HCT116 (cell line): ENCODE measurements at regions not wholly inside any gene's neighbourhood (a gene's known extent, or its start where the extent isn't known, plus 50 kb on each side); places are given as distances from the start of the nearest gene placed in this dataset.

Experiments
- ATAC-seq: fragments of 200-7000 bp; cut with Tn5 transposase; 2 replicates; pipeline ENCODE4 v1.9.1; 2020; ENCODE audit warnings: mild to moderate bottlenecking, moderate library complexity
- BruUV-seq: library from RNA; stranded (reverse); fragments of 400-500 nt; replicated peaks from 2 replicates; lab custom pipeline; 2021; lab: Mats Ljungman, UMichigan
- CTCF ChIA-PET: fragments of 300-600 bp; sonication (Branson Sonifier 250); formaldehyde crosslinking; loops from one replicate; lab custom pipeline; 2021; ENCODE audit warnings: antibody characterized with exemption; lab: Charles Lee
- POLR2A ChIA-PET: fragments of 300-600, 350-600 bp; sonication (Branson Sonifier 250); formaldehyde crosslinking; loops from one replicate; lab custom pipeline; 2021; ENCODE audit warnings: antibody characterized with exemption; lab: Charles Lee
- RAD21 ChIA-PET, 2 experiments: fragments of 300-600 bp; sonication (Branson Sonifier 250); formaldehyde crosslinking; loops; one replicate each; lab custom pipeline; 2023; ENCODE audit warnings: low total read pairs in 2 of 2; ENCODE audit not compliant: uncharacterized antibody in 2 of 2, unreplicated experiment in 2 of 2, low non-redundant PET in 1 of 2; lab: Charles Lee
- DNase-seq: peaks from one replicate; pipeline ENCODE4 v3.0.0-alpha.2; 2010; ENCODE audit warnings: low read depth, low spot score
- H2AFZ ChIP-seq: fragments of 200-600 bp; shearing (Covaris generic), sonication (generic); 2 replicates; pipeline ENCODE4 v1.6.1; 2017; ENCODE audit warnings: low read depth, mixed run types, mixed read lengths, antibody characterized with exemption, low read length; ENCODE audit not compliant: poor library complexity, severe bottlenecking
- H3K27ac ChIP-seq: 2 replicates; pipeline ENCODE4 v1.5.1; 2012; ENCODE audit warnings: low read depth, low read length
- H3K27me3 ChIP-seq: fragments of 200-600 bp; sonication (generic); 2 replicates; pipeline ENCODE4 v1.6.1; 2016; ENCODE audit warnings: mixed run types, low read length, mixed read lengths; ENCODE audit not compliant: insufficient read depth
- H3K36me3 ChIP-seq, 2 experiments: fragments of 200-500 bp in 1 of 2; fragments of 200-600 bp in 1 of 2; sonication (Bioruptor generic) in 1 of 2; sonication (generic) in 1 of 2; 2 replicates each; pipeline versions ENCODE4 v1.5.1 to v1.6.1; 2014 to 2016; ENCODE audit warnings: low read length in 2 of 2, inconsistent platforms in 1 of 2, mixed read lengths in 1 of 2, mixed run types in 1 of 2; ENCODE audit not compliant: insufficient read depth in 2 of 2, control insufficient read depth in 1 of 2
- H3K4me1 ChIP-seq, 2 experiments: fragments of 200-600 bp in 1 of 2; sonication (generic) in 1 of 2; 2 replicates each; pipeline versions ENCODE4 v1.5.1 to v1.6.1; 2012 to 2017; ENCODE audit warnings: low read length in 2 of 2, inconsistent platforms in 1 of 2, mild to moderate bottlenecking in 1 of 2, mixed read lengths in 1 of 2, mixed run types in 1 of 2, moderate library complexity in 1 of 2; ENCODE audit not compliant: insufficient read depth in 2 of 2, control insufficient read depth in 1 of 2
- H3K4me2 ChIP-seq: fragments of 200-600 bp; sonication (generic); 2 replicates; pipeline ENCODE4 v1.6.1; 2017; ENCODE audit warnings: mixed run types, low read length, mixed read lengths
- H3K4me3 ChIP-seq, 2 experiments: fragments of 200-600 bp in 1 of 2; sonication (generic) in 1 of 2; replicated peaks in 1 of 2; 2 replicates each; pipeline ENCODE4 v1.5.1; 2011 to 2016; ENCODE audit warnings: low read length in 2 of 2, control low read depth in 1 of 2, low read depth in 1 of 2, mild to moderate bottlenecking in 1 of 2, mixed read lengths in 1 of 2, mixed run types in 1 of 2
- H3K79me2 ChIP-seq: fragments of 200-600 bp; sonication (generic); 2 replicates; pipeline ENCODE4 v1.6.1; 2017; ENCODE audit warnings: mild to moderate bottlenecking, mixed run types, low read length, moderate library complexity, mixed read lengths; ENCODE audit not compliant: insufficient read depth
- H3K9ac ChIP-seq: fragments of 200-600 bp; sonication (generic); 2 replicates; pipeline ENCODE4 v1.6.1; 2016; ENCODE audit warnings: low read length, mixed read lengths
- H3K9me2 ChIP-seq: fragments of 200-600 bp; sonication (generic), shearing (Covaris generic); 2 replicates; pipeline ENCODE4 v1.6.1; 2017; ENCODE audit warnings: mixed run types, mild to moderate bottlenecking, moderate library complexity; ENCODE audit not compliant: insufficient read depth
- H3K9me3 ChIP-seq, 2 experiments: fragments of 200-500 bp in 1 of 2; fragments of 200-600 bp in 1 of 2; sonication (Bioruptor generic) in 1 of 2; sonication (generic) in 1 of 2; 2 replicates each; pipeline ENCODE4 v1.6.1; 2014 to 2017; ENCODE audit warnings: low read length in 2 of 2, mixed read lengths in 2 of 2, inconsistent platforms in 1 of 2, low read depth in 1 of 2, mild to moderate bottlenecking in 1 of 2, mixed run types in 1 of 2, moderate library complexity in 1 of 2; ENCODE audit not compliant: control insufficient read depth in 1 of 2, insufficient read depth in 1 of 2
- H4K20me1 ChIP-seq: fragments of 200-600 bp; sonication (generic), shearing (Covaris generic); 2 replicates; pipeline ENCODE4 v1.6.1; 2017; ENCODE audit warnings: mixed run types, mild to moderate bottlenecking, moderate library complexity; ENCODE audit not compliant: insufficient read depth
- CBX3 ChIP-seq: IDR thresholded peaks from 2 replicates; pipeline ENCODE4 v1.6.1; 2012; ENCODE audit warnings: low read depth
- CEBPB ChIP-seq: IDR thresholded peaks from 2 replicates; pipeline ENCODE4 v1.6.1; 2012; ENCODE audit warnings: low read depth
- CTCF ChIP-seq, 3 experiments: fragments of 200-600 bp in 1 of 3; sonication (generic) in 1 of 3; IDR thresholded peaks in 2 of 3; conservative IDR thresholded peaks in 1 of 3; 2 replicates each; pipeline ENCODE4 v1.5.1; 2012 to 2017; ENCODE audit warnings: low read depth in 2 of 3, low read length in 2 of 3, antibody characterized with exemption in 1 of 3, borderline replicate concordance in 1 of 3, control low read depth in 1 of 3, mild to moderate bottlenecking in 1 of 3, mixed read lengths in 1 of 3, mixed run types in 1 of 3, moderate library complexity in 1 of 3; ENCODE audit not compliant: insufficient read depth in 1 of 3
- EGR1 ChIP-seq: IDR thresholded peaks from 2 replicates; pipeline ENCODE4 v1.6.1; 2012; ENCODE audit warnings: low read depth
- ELF1 ChIP-seq: IDR thresholded peaks from 2 replicates; pipeline ENCODE4 v1.6.1; 2012; ENCODE audit warnings: low read depth, borderline replicate concordance
- EZH2 ChIP-seq: fragments of 200-600 bp; sonication (generic); IDR thresholded peaks from 2 replicates; pipeline ENCODE4 v1.6.1; 2017; ENCODE audit warnings: antibody characterized with exemption, mixed run types
- MAX ChIP-seq: IDR thresholded peaks from 2 replicates; pipeline ENCODE4 v1.6.1; 2012
- POLR2AphosphoS5 ChIP-seq: IDR thresholded peaks from 2 replicates; pipeline ENCODE4 v1.6.1; 2011; ENCODE audit warnings: mild to moderate bottlenecking, low read depth, low read length, moderate library complexity
- RAD21 ChIP-seq: IDR thresholded peaks from 2 replicates; pipeline ENCODE4 v1.6.1; 2012; ENCODE audit warnings: low read depth, mild to moderate bottlenecking
- REST ChIP-seq: IDR thresholded peaks from 2 replicates; pipeline ENCODE4 v1.6.1; 2012; ENCODE audit warnings: low read depth
- SIN3A ChIP-seq: IDR thresholded peaks from 2 replicates; pipeline ENCODE4 v1.6.1; 2012; ENCODE audit warnings: low read depth
- SP1 ChIP-seq: IDR thresholded peaks from 2 replicates; pipeline ENCODE4 v1.6.1; 2012; ENCODE audit warnings: low read depth
- SRF ChIP-seq: IDR thresholded peaks from 2 replicates; pipeline ENCODE4 v1.6.1; 2012; ENCODE audit warnings: low read depth
- TCF7L2 ChIP-seq: IDR thresholded peaks from 2 replicates; pipeline ENCODE4 v1.7.0; 2011; ENCODE audit warnings: borderline replicate concordance, inconsistent platforms; ENCODE audit not compliant: insufficient read depth, insufficient read length; ENCODE audit errors: extremely low read depth
- ZBTB33 ChIP-seq: IDR thresholded peaks from 2 replicates; pipeline ENCODE4 v1.6.1; 2011; ENCODE audit warnings: mild to moderate bottlenecking, low read length, moderate library complexity; ENCODE audit not compliant: insufficient replicate concordance; ENCODE audit errors: extremely low read depth
- ZFX ChIP-seq: fragments of 450-650 bp; IDR thresholded peaks from 2 replicates; pipeline ENCODE4 v1.6.1; 2017
- ZNF274 ChIP-seq: fragments of 200-500 bp; sonication (Bioruptor generic); IDR thresholded peaks from 2 replicates; pipeline ENCODE4 v1.6.1; 2014; ENCODE audit warnings: mild to moderate bottlenecking, low read depth, low read length, inconsistent platforms
- intact Hi-C: fragments of 100-400 bp; cut with micrococcal nuclease; formaldehyde crosslinking; loops from 2 replicates; pipeline ENCODE4 v1.10.0; 2022

- H2AFZ ChIP-seq = no peak overlapping the region
- no peak overlapping the region for H3K4me2 ChIP-seq
- ChIA-PET RAD21 (no interaction called here), CTCF (no interaction called here), POLR2A (no interaction called here)
- no peak for DNase-seq
- no peaks in the 10 kb centered on the region for H3K36me3 ChIP-seq
- no peak overlapping the region for H3K27ac ChIP-seq
- no peak overlapping the region for H3K9ac ChIP-seq
- no peak overlapping the region for H3K4me3 ChIP-seq
- H3K79me2 ChIP-seq = no peaks in the 10 kb centered on the region
- intact Hi-C loops = no loop called here
- H3K9me3 ChIP-seq = no peaks in the 10 kb centered on the region
- ATAC-seq = no peak
- H4K20me1 ChIP-seq = no peaks in the 10 kb centered on the region
- H3K9me2 ChIP-seq = no peaks in the 10 kb centered on the region
- no peaks in the 10 kb centered on the region for H3K4me1 ChIP-seq
- TF ChIP-seq CEBPB (no peak), CTCF (IDR thresholded peaks at IDR 0.05 in 2 of 3, conservative IDR thresholded peaks at IDR 0.05 in 1 of 3; ENCODE audit: borderline replicate concordance in 1 of 3, insufficient read depth in 1 of 3, low read depth in 2 of 3, low read length in 2 of 3) (no peak), SIN3A (no peak), EZH2 (no peak), CBX3 (no peak), POLR2AphosphoS5 (no peak), MAX (no peak), SP1 (no peak), SRF (no peak), ELF1 (no peak), RAD21 (no peak), ZNF274 (no peak), REST (no peak), EGR1 (no peak), ZBTB33 (no peak), ZFX (no peak), TCF7L2 (no peak)
- H3K27me3 ChIP-seq = no peaks in the 10 kb centered on the region
- no TSS peak for BruUV-seq
Measured at GRCh38 chr4:128488055-128488705, 200.6 kb upstream of the PGRMC2 start.
